ENCODE measurements at regions not wholly inside any gene's neighbourhood (a gene's known extent, or its start where the extent isn't known, plus 50 kb on each side); places are given as distances from the start of the nearest gene placed in this dataset.

GRCh38 chrX:69415698-69416097, 88.4 kb upstream of the NALF2 start:
- no peak for TF ChIP-seq CTCF (IDR thresholded peaks at IDR 0.05; ENCODE audit: insufficient read depth, low read depth, low read length, missing control alignments)
- no peak for DNase-seq (ENCODE audit: low read depth)
- H3K4me3 ChIP-seq (ENCODE audit: low read depth, low read length), result no peak overlapping the region

GRCh38 chrX:69412661-69413060, 91.5 kb upstream of the NALF2 start:
- DNase-seq (ENCODE audit: low read depth), result no peak
- no peak overlapping the region for H3K4me3 ChIP-seq (ENCODE audit: low read depth, low read length)
- TF ChIP-seq CTCF (IDR thresholded peaks at IDR 0.05; ENCODE audit: insufficient read depth, low read depth, low read length, missing control alignments), result no peak

- H3K4me3 ChIP-seq (ENCODE audit: low read depth, low read length), result no peak overlapping the region
- TF ChIP-seq CTCF (IDR thresholded peaks at IDR 0.05; ENCODE audit: insufficient read depth, low read depth, low read length, missing control alignments), result no peak
- no peak for DNase-seq (ENCODE audit: low read depth)
These were observed 105.2 kb upstream of the NALF2 start for GRCh38 chrX:69398881-69399280.

- DNase-seq (ENCODE audit: low read depth), result no peak
- no peak overlapping the region for H3K4me3 ChIP-seq (ENCODE audit: low read depth, low read length)
- no peak for TF ChIP-seq CTCF (IDR thresholded peaks at IDR 0.05; ENCODE audit: insufficient read depth, low read depth, low read length, missing control alignments)
These were observed 107.2 kb upstream of the NALF2 start for GRCh38 chrX:69396916-69397315.

- DNase-seq (ENCODE audit: low read depth), result no peak
- no peak for TF ChIP-seq CTCF (IDR thresholded peaks at IDR 0.05; ENCODE audit: insufficient read depth, low read depth, low read length, missing control alignments)
- H3K4me3 ChIP-seq (ENCODE audit: low read depth, low read length), result no peak overlapping the region
These were observed 108.8 kb upstream of the NALF2 start for GRCh38 chrX:69395306-69395705.

GRCh38 chrX:69389101-69389501, 115.0 kb upstream of the NALF2 start:
- H3K4me3 ChIP-seq (ENCODE audit: low read depth, low read length), result no peak overlapping the region
- TF ChIP-seq CTCF (IDR thresholded peaks at IDR 0.05; ENCODE audit: insufficient read depth, low read depth, low read length, missing control alignments), result no peak

GRCh38 chrX:69388526-69388925, 115.6 kb upstream of the NALF2 start:
- no peak for TF ChIP-seq CTCF (IDR thresholded peaks at IDR 0.05; ENCODE audit: insufficient read depth, low read depth, low read length, missing control alignments)
- H3K4me3 ChIP-seq (ENCODE audit: low read depth, low read length), result no peak overlapping the region
- DNase-seq (ENCODE audit: low read depth), result no peak

More at GRCh38 chrX:69389101-69389501, 115.0 kb upstream of the NALF2 start:
- DNase-seq (ENCODE audit: low read depth), result no peak

Data from GM12865 (cell line).